Breast epithelium (tissue), 3 donors: ENCODE measurements at regions not wholly inside any gene's neighbourhood (a gene's known extent, or its start where the extent isn't known, plus 50 kb on each side); places are given as distances from the start of the nearest gene placed in this dataset.

Source experiments
- CTCF ChIP-seq, 3 donors: fragments of 450-650 bp; IDR thresholded peaks; one replicate each; pipeline ENCODE4 v1.5.1; 2016 to 2017; ENCODE audit warnings: antibody characterized with exemption in 3 of 3, mild to moderate bottlenecking in 3 of 3, moderate library complexity in 3 of 3
- POLR2AphosphoS5 ChIP-seq, 3 donors: sonication (generic); formaldehyde crosslinking; IDR thresholded peaks; one replicate each; pipeline ENCODE4 v1.6.1; 2017; ENCODE audit warnings: antibody characterized with exemption in 3 of 3

DNA sequence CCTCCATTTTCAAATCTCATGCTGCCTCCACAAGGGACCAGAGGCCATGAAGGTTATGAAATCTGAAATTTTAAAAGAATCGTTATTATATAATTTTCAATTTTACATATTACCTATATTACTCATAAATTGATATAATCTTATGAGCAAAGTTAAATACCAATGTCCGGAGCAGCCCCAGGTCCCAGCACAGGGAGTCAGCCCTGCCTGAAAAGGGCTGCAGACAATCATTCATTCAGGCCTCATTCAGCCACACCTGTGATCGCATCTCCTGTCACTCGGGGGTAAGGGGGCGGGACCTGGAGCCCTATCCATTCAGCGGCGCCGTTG lies 172.5 kb downstream of the AHSP start:
- TF ChIP-seq POLR2AphosphoS5 (IDR thresholded peaks at IDR 0.05): no peak
- TF ChIP-seq CTCF (IDR thresholded peaks at IDR 0.05): no peak
